Sigmoid colon (tissue), 6 donors: ENCODE measurements at regions not wholly inside any gene's neighbourhood (a gene's known extent, or its start where the extent isn't known, plus 50 kb on each side); places are given as distances from the start of the nearest gene placed in this dataset.

Experiments used
- DNase-seq: peaks from one replicate; pipeline ENCODE4 v3.0.0-alpha.2; 2019
- H3K27ac ChIP-seq, 4 donors: fragments of 200-600 bp; sonication (generic); one replicate each; pipeline ENCODE4 v1.5.1; 2016 to 2019; ENCODE audit warnings: mild to moderate bottlenecking in 1 of 4
- H3K27me3 ChIP-seq, 3 donors: fragments of 200-600 bp; sonication (generic); one replicate each; pipeline ENCODE4 v1.5.1; 2019; ENCODE audit warnings: mild to moderate bottlenecking in 1 of 3
- H3K36me3 ChIP-seq, 4 donors: fragments of 200-600 bp; sonication (generic); one replicate each; pipeline ENCODE4 v1.5.1; 2016 to 2019
- H3K4me1 ChIP-seq, 4 donors: fragments of 200-600 bp; sonication (generic); one replicate each; pipeline ENCODE4 v1.5.1; 2017 to 2019
- H3K4me3 ChIP-seq, 4 donors: fragments of 200-600 bp; sonication (generic); one replicate each; pipeline ENCODE4 v1.5.1; 2017 to 2019; ENCODE audit warnings: mild to moderate bottlenecking in 2 of 4, moderate library complexity in 1 of 4
- H3K9me3 ChIP-seq, 4 donors: fragments of 200-600 bp in 3 of 4; sonication (generic) in 3 of 4; one replicate each; pipeline versions ENCODE4 v1.5.1 to v1.6.1; 2013 to 2019
- CTCF ChIP-seq, 4 experiments: fragments of 450-650 bp in 3 of 4; fragments of 200-600 bp in 1 of 4; IDR thresholded peaks; one replicate each; pipeline ENCODE4 v1.5.1; 2016 to 2019; ENCODE audit warnings: antibody characterized with exemption in 4 of 4, mild to moderate bottlenecking in 3 of 4, moderate library complexity in 2 of 4
- EP300 ChIP-seq, 4 donors: sonication (generic); formaldehyde crosslinking; IDR thresholded peaks; one replicate each; pipeline ENCODE4 v1.6.1; 2017; ENCODE audit warnings: antibody characterized with exemption in 4 of 4
- POLR2A ChIP-seq, 2 donors: fragments of 450-650 bp; IDR thresholded peaks; one replicate each; pipeline ENCODE4 v1.6.1; 2016; ENCODE audit warnings: antibody characterized with exemption in 2 of 2, mild to moderate bottlenecking in 2 of 2, moderate library complexity in 2 of 2
- POLR2AphosphoS5 ChIP-seq, 4 donors: sonication (generic); formaldehyde crosslinking; IDR thresholded peaks; one replicate each; pipeline ENCODE4 v1.6.1; 2017; ENCODE audit warnings: antibody characterized with exemption in 4 of 4
- WGBS, 2 donors: extraction: QIAGEN DNeasy Blood & Tissue Kit; methylation state at CpG; one replicate each; pipeline ENCODE4 v1.1.7; 2013; 5-methylcytosine and 5-hydroxymethylcytosine counted together
- intact Hi-C: fragments of 100-400 bp; cut with DNase I; formaldehyde crosslinking; loops from one replicate; pipeline ENCODE4 v1.15.1; 2023
- donor health status: healthy with polysubstance abuse.
- donor health status: healthy.

GRCh38 chr2:216802516-216803215 lies 57.2 kb downstream of the TNP1 start:
- no peaks in the 10 kb centered on the region for H3K27me3 ChIP-seq
- H3K4me1 ChIP-seq: peaks cover 0 to 31% (median 23%) of the 10 kb centered on the region in 4 donors
- DNase-seq: no peak
- H3K9me3 ChIP-seq: no peaks in the 10 kb centered on the region
- intact Hi-C loops: no loop called here
- 90 to 92% methylated on average over 10 of the region's 10 CpGs for WGBS, 2 donors
- no peaks in the 10 kb centered on the region for H3K36me3 ChIP-seq
- TF ChIP-seq CTCF (IDR thresholded peaks at IDR 0.05) (no peak), POLR2AphosphoS5 (IDR thresholded peaks at IDR 0.05) (no peak)
- H3K4me3 ChIP-seq: no peak overlapping the region
- H3K27ac ChIP-seq: no peak overlapping the region

- Histone ChIP-seq H3K27me3 (no peaks in the 10 kb centered on the region), H3K36me3 (no peaks in the 10 kb centered on the region), H3K4me3 (no peak overlapping the region), H3K9me3 (no peaks in the 10 kb centered on the region), H3K4me1 (peaks cover 0 to 39% (median 22%) of the 10 kb centered on the region in 4 donors), H3K27ac (peak overlapping the region in 3 of 4 donors; percentile 75 to 82 (median 79))
- TF ChIP-seq POLR2A (IDR thresholded peaks at IDR 0.05): no peak
- TF ChIP-seq EP300 (IDR thresholded peaks at IDR 0.05): no peak
- no peak for TF ChIP-seq POLR2AphosphoS5 (IDR thresholded peaks at IDR 0.05)
- TF ChIP-seq CTCF (IDR thresholded peaks at IDR 0.05): no peak
- DNase-seq: no peak
- intact Hi-C loops: loop anchor here (2.0 kb wide), 1 partner anchor 28 kb away; no protein-coding TSS in a partner anchor
- WGBS, 2 donors: 67 to 70% methylated on average over 3 of the region's 3 CpGs
These were observed 59.0 kb downstream of the TNP1 start for GRCh38 chr2:216800836-216801235.

GRCh38 chr2:216799873-216800431 lies 59.9 kb downstream of the TNP1 start:
- 75% methylated on average over 3 of the region's 3 CpGs for WGBS, 2 donors
- Histone ChIP-seq H3K4me3 (no peak overlapping the region), H3K36me3 (no peaks in the 10 kb centered on the region), H3K4me1 (peaks cover 0 to 46% (median 22%) of the 10 kb centered on the region in 4 donors), H3K27me3 (no peaks in the 10 kb centered on the region), H3K9me3 (no peaks in the 10 kb centered on the region), H3K27ac (peak overlapping the region; percentile 34 to 82 (median 77))
- DNase-seq: peak; percentile 91
- TF ChIP-seq POLR2A (IDR thresholded peaks at IDR 0.05): no peak
- TF ChIP-seq EP300 (IDR thresholded peaks at IDR 0.05): peak in 2 of 4 donors; percentile 48 to 59
- no peak for TF ChIP-seq CTCF (IDR thresholded peaks at IDR 0.05)
- TF ChIP-seq POLR2AphosphoS5 (IDR thresholded peaks at IDR 0.05): peak; percentile 51 to 79 (median 72)
- intact Hi-C loops: loop anchor here (2.0 to 5.0 kb wide), 2 partner anchors 29 to 98 kb away; no protein-coding TSS in a partner anchor

- H3K9me3 ChIP-seq: no peaks in the 10 kb centered on the region
- no peak overlapping the region for H3K4me3 ChIP-seq
- DNase-seq: no peak
- TF ChIP-seq POLR2AphosphoS5 (IDR thresholded peaks at IDR 0.05) (no peak), EP300 (IDR thresholded peaks at IDR 0.05) (no peak), POLR2A (IDR thresholded peaks at IDR 0.05) (no peak), CTCF (IDR thresholded peaks at IDR 0.05) (no peak)
- no peaks in the 10 kb centered on the region for H3K27me3 ChIP-seq
- 79 to 84% methylated on average over 10 of the region's 10 CpGs for WGBS, 2 donors
- intact Hi-C loops: loop anchor here (5.0 kb wide), 1 partner anchor 94 kb away; no protein-coding TSS in a partner anchor
- H3K36me3 ChIP-seq: no peaks in the 10 kb centered on the region
- H3K27ac ChIP-seq: no peak overlapping the region
- peaks cover 0 to 62% (median 35%) of the 10 kb centered on the region in 4 donors for H3K4me1 ChIP-seq
These were observed 63.6 kb downstream of the TNP1 start for GRCh38 chr2:216796115-216796840.
